Coronary artery (tissue), 2 donors: ENCODE measurements at regions not wholly inside any gene's neighbourhood (a gene's known extent, or its start where the extent isn't known, plus 50 kb on each side); places are given as distances from the start of the nearest gene placed in this dataset.
A peak's percentile ranks its signal among the peaks of the same experiment; 100 is the strongest.

Source experiments
- DNase-seq: peaks from one replicate; pipeline ENCODE4 v3.0.0-alpha.2; 2017; ENCODE audit warnings: low spot score
- H3K27ac ChIP-seq, 2 donors: fragments of 200-600 bp; sonication (generic); one replicate each; pipeline ENCODE4 v1.5.1; 2016 to 2019
- H3K4me3 ChIP-seq: fragments of 200-600 bp; sonication (generic); 2 replicates; pipeline ENCODE4 v1.5.1; 2016; ENCODE audit warnings: mild to moderate bottlenecking, moderate library complexity
- TF ChIP-seq, protein P1 (sequence below): fragments of 200-600 bp; sonication (generic); IDR thresholded peaks from one replicate; pipeline ENCODE4 v1.5.1; 2019; ENCODE audit warnings: antibody characterized with exemption

DNA sequence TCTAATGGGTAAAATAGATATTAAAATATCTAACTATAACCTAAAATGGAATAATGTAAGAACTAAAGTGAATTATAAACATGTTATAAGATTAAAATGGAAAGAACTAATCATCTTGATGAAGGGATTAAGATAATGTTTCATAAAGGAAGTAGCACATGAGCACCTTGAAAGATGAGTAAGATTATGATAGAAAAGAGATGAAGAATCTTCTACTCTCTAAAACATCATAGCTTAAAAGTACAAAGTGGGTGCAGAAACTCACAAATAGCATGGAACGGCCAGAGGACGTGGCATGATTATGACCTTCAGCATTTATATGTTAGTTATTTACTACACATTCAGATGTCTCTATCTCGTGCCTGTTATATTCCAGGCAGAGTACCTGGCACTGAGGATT, 76.2 kb upstream of the COL5A2 start:
- TF ChIP-seq, protein P1, sequence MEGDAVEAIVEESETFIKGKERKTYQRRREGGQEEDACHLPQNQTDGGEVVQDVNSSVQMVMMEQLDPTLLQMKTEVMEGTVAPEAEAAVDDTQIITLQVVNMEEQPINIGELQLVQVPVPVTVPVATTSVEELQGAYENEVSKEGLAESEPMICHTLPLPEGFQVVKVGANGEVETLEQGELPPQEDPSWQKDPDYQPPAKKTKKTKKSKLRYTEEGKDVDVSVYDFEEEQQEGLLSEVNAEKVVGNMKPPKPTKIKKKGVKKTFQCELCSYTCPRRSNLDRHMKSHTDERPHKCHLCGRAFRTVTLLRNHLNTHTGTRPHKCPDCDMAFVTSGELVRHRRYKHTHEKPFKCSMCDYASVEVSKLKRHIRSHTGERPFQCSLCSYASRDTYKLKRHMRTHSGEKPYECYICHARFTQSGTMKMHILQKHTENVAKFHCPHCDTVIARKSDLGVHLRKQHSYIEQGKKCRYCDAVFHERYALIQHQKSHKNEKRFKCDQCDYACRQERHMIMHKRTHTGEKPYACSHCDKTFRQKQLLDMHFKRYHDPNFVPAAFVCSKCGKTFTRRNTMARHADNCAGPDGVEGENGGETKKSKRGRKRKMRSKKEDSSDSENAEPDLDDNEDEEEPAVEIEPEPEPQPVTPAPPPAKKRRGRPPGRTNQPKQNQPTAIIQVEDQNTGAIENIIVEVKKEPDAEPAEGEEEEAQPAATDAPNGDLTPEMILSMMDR: no peak
- no peak overlapping the region for H3K27ac ChIP-seq
- no peak for DNase-seq
- H3K4me3 ChIP-seq: no peak overlapping the region

DNA sequence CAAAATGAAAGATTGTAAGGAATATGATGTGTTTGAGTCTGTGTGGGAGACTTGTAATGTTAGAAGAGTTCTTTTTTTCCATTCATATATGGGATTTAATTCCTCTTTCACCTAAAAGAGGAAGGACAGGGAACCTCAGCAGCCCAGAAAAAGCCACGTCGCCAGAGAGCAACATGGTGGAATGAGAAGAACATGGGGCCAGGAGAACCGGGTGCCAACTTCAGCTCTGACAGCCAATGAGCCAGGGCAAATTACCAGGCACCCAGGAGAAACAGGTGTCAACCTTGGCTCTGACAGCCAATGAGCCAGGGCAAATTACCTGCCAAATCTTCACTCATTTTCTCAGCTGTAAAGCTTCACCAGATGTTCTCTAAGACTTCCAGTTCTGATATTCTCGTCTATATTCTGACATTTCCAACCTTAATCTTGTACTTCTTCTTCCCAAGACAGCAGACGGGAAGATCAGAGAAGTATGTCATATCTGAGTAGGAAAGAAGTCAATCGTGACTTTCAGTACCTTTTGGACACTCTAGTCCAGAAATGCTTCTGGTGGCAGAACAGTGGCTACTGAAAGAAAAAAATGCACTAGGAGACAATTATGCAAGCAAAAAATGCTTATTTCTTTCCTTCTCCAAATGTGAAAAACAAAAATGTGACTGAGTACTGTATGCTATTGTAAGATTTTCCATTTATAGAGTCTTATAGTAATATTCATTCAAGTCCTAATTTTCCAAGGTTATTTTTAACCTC, 79.2 kb upstream of the COL5A2 start:
- TF ChIP-seq, protein P1: no peak
- Histone ChIP-seq H3K27ac (peak overlapping the region in 1 of 2 donors; percentile 34), H3K4me3 (no peak overlapping the region)
- no peak for DNase-seq

DNA sequence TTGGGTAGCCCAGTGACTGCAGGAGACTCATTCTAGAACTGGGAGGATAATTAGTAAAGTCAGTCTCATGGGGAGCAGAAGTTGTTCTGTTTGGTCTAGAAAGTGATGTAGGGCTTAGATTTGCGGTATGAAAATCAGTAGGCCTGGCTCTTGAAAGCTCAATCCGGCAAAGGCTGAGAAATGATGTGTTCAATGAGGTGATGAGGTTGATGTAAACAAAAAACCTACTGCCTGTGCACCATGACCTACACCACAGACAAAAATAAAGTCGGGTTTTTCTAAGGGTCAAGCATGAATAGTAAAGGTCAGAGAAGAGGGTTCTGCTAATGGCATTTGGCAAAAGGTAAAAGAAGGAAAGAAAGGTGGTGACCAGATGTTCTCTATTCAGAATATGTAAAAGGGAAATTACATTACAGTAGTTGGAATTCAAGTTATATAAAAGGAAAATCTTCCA, 80.8 kb upstream of the COL5A2 start:
- DNase-seq: no peak
- H3K4me3 ChIP-seq: no peak overlapping the region
- TF ChIP-seq, protein P1: no peak
- H3K27ac ChIP-seq: no peak overlapping the region

DNA sequence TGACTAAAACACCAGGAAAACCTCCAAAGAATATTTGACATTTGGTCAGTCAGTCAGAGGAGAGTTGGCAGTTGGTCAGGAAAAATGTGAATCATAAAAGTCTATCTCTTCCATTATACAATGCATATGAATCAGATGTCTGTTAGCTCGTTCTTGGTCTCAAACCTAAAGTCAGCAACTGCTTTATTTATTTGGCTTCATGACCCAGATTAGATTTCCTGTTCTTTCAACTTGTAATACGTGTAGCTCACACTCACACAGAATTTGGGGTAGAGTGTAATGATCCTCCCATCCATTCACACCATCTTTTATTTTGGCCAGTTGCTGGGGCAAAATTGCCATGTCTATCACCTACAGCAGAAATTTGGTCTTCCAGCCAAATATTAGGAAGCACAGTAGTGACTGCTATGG, 81.9 kb upstream of the COL5A2 start:
- TF ChIP-seq, protein P1: no peak
- no peak overlapping the region for H3K4me3 ChIP-seq
- no peak overlapping the region for H3K27ac ChIP-seq
- no peak for DNase-seq

DNA sequence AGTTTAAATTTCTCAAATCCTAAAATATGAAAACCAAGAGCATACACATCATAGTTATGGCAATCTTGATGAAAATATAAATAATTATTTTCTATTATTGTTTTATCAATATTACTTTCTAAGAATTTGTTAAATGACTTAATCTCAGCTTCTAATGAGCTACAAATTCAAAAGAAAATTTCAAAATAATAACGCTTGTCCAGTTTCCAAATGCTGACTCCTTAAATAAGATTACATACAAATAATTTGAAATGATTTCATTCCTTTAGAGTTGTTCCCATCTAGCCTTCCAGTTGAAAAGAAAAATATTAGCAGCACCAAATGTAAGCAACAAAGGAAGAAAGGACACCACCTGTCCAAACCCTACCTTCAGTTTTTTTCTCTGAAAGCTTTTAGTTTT, 82.4 kb upstream of the COL5A2 start:
- Histone ChIP-seq H3K4me3 (no peak overlapping the region), H3K27ac (no peak overlapping the region)
- TF ChIP-seq, protein P1: no peak
- DNase-seq: no peak

DNA sequence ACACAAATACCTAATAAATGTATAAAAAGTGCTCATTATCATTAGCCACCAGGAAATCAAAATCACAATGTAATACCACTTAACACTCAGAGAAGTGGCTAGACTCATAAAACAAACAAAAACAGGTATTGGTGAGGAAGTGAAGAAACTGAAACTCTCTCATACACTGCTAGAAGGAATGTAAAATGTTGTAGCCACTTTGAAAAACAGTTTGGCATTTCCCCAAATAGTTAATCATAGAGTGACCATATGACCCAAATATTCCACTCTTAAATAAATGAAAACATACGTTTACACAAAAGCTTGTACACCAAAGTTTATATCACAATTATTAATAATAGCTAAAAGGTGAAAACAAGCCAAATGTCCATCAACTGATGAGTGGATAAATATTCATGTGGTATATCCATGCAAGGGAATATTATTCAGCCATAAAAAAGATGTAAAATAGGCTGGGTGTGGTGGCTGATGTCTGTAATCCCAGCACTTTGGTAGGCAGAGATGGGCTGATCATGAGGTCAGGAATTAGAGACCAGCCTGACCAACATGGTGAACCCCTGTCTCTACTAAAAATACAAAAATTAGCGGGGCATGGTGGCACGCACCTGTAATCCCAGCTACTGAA, 86.2 kb upstream of the COL5A2 start:
- DNase-seq: no peak
- TF ChIP-seq, protein P1: no peak
- Histone ChIP-seq H3K27ac (no peak overlapping the region), H3K4me3 (no peak overlapping the region)

DNA sequence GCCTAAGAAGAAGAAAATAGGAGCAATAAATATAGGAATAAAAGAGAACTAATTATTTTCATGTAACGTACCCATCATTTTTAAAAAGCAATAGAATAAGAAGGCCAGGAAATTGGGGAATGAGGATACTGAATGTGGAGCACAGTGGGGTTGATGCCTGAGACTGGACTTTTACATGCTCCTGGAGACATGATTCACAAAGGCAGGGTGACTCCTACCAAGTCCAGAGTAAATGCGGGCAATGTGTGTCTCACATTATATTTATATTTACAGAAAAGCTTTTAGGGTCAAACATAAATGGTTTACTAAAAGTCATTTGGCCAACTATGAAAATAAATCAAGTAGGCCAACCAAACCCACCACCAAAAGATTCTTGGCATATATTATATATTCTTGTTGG, 87.9 kb upstream of the COL5A2 start:
- DNase-seq: no peak
- peak overlapping the region in 1 of 2 donors; percentile 35 for H3K27ac ChIP-seq
- no peak overlapping the region for H3K4me3 ChIP-seq
- TF ChIP-seq, protein P1: no peak
